IMR-90 (cell line): ENCODE measurements at regions not wholly inside any gene's neighbourhood (a gene's known extent, or its start where the extent isn't known, plus 50 kb on each side); places are given as distances from the start of the nearest gene placed in this dataset.
"Not testable (repeated sequence)": the region's sequence is repeated elsewhere in the genome, so short reads cannot be mapped to it uniquely, and the experiment has no call there.

Experiments used
- ATAC-seq: fragments of 200-7000 bp; cut with Tn5 transposase; 2 replicates; pipeline ENCODE4 v1.9.1; 2020; ENCODE audit warnings: low read depth, mild to moderate bottlenecking, moderate library complexity
- BruUV-seq: library from RNA; stranded (reverse); fragments of 400-500 nt; replicated peaks from 2 replicates; lab custom pipeline; 2021; lab: Mats Ljungman, UMichigan
- CTCF ChIA-PET: fragments of 300-600 bp; formaldehyde crosslinking; extraction: SDS; loops from one replicate; lab custom pipeline; 2021; ENCODE audit warnings: antibody characterized with exemption; lab: Yijun Ruan, JAX
- POLR2A ChIA-PET: fragments of 300-600 bp; sonication (Branson Sonifier 250); formaldehyde crosslinking; loops from one replicate; lab custom pipeline; 2022; ENCODE audit warnings: antibody characterized with exemption; ENCODE audit not compliant: unreplicated experiment; lab: Charles Lee
- DNase-seq: peaks from one replicate; pipeline ENCODE4 v3.0.0; 2013
- H2AFZ ChIP-seq: replicated peaks from 2 replicates; pipeline ENCODE3; 2013; ENCODE audit warnings: low read length, mild to moderate bottlenecking; ENCODE audit not compliant: poor library complexity
- H2AK5ac ChIP-seq: 2 replicates; pipeline ENCODE4 v1.6.1; 2013; ENCODE audit warnings: low read depth, low read length, inconsistent platforms
- H2AK9ac ChIP-seq: replicated peaks from 2 replicates; pipeline ENCODE3; 2013; ENCODE audit warnings: mild to moderate bottlenecking, low read depth, low read length, moderate library complexity; ENCODE audit not compliant: poor library complexity
- H2BK120ac ChIP-seq: 2 replicates; pipeline ENCODE4 v1.6.1; 2013; ENCODE audit warnings: low read depth, low read length, inconsistent platforms
- H2BK15ac ChIP-seq: 3 replicates; pipeline ENCODE4 v1.6.1; 2013; ENCODE audit warnings: low read depth, low read length, inconsistent platforms
- H2BK20ac ChIP-seq: 2 replicates; pipeline ENCODE4 v1.6.1; 2013; ENCODE audit warnings: low read depth, mild to moderate bottlenecking, inconsistent platforms, low read length, moderate library complexity
- H2BK5ac ChIP-seq: 2 replicates; pipeline ENCODE4 v1.6.1; 2013; ENCODE audit warnings: mild to moderate bottlenecking, low read depth, low read length, inconsistent platforms; ENCODE audit not compliant: poor library complexity, severe bottlenecking
- H3K14ac ChIP-seq: replicated peaks from 2 replicates; pipeline ENCODE4 v1.6.1; 2013; ENCODE audit warnings: low read depth, low read length, inconsistent platforms
- H3K18ac ChIP-seq: 2 replicates; pipeline ENCODE4 v1.6.1; 2013; ENCODE audit warnings: low read depth, low read length, control low read depth
- H3K23ac ChIP-seq: 2 replicates; pipeline ENCODE4 v1.6.1; 2013; ENCODE audit warnings: low read depth, low read length, inconsistent platforms
- H3K27ac ChIP-seq: 2 replicates; pipeline ENCODE4 v1.5.1; 2013; ENCODE audit warnings: mild to moderate bottlenecking, control low read depth, low read length; ENCODE audit not compliant: insufficient read depth
- H3K27me3 ChIP-seq: 2 replicates; pipeline ENCODE4 v1.6.1; 2013; ENCODE audit warnings: low read length; ENCODE audit not compliant: control insufficient read depth, insufficient read depth
- H3K36me3 ChIP-seq: 2 replicates; pipeline ENCODE4 v1.6.1; 2013; ENCODE audit warnings: low read length, mixed read lengths; ENCODE audit not compliant: control insufficient read depth, insufficient read depth
- H3K4ac ChIP-seq: 2 replicates; pipeline ENCODE4 v1.6.1; 2013; ENCODE audit warnings: low read depth, low read length, inconsistent platforms
- H3K4me1 ChIP-seq: 2 replicates; pipeline ENCODE4 v1.6.1; 2013; ENCODE audit warnings: low read length, mixed read lengths; ENCODE audit not compliant: control insufficient read depth, insufficient read depth
- H3K4me2 ChIP-seq: 2 replicates; pipeline ENCODE4 v1.6.1; 2013; ENCODE audit warnings: low read depth, mild to moderate bottlenecking, control low read depth, low read length, moderate library complexity
- H3K4me3 ChIP-seq: 2 replicates; pipeline ENCODE4 v1.5.1; 2013; ENCODE audit warnings: low read depth, mild to moderate bottlenecking, control low read depth, low read length, moderate library complexity; ENCODE audit not compliant: insufficient read depth
- H3K56ac ChIP-seq: 2 replicates; pipeline ENCODE4 v1.6.1; 2013; ENCODE audit warnings: low read length, inconsistent platforms; ENCODE audit not compliant: insufficient read depth; ENCODE audit errors: extremely low read depth
- H3K79me1 ChIP-seq, 2 experiments: 2 replicates each; pipeline ENCODE4 v1.6.1; 2013; ENCODE audit warnings: low read length in 2 of 2, inconsistent platforms in 1 of 2, low read depth in 1 of 2
- H3K9ac ChIP-seq: 2 replicates; pipeline ENCODE4 v1.6.1; 2013; ENCODE audit warnings: low read depth, low read length, control low read depth
- H3K9me1 ChIP-seq: 2 replicates; pipeline ENCODE4 v1.6.1; 2013; ENCODE audit warnings: low read length, inconsistent platforms; ENCODE audit not compliant: insufficient read depth
- H3K9me3 ChIP-seq: 2 replicates; pipeline ENCODE4 v1.6.1; 2013; ENCODE audit warnings: low read length; ENCODE audit not compliant: control insufficient read depth, insufficient read depth
- H4K20me1 ChIP-seq: 2 replicates; pipeline ENCODE4 v1.6.1; 2013; ENCODE audit warnings: low read length, inconsistent platforms; ENCODE audit not compliant: insufficient read depth
- H4K5ac ChIP-seq: 2 replicates; pipeline ENCODE4 v1.6.1; 2013; ENCODE audit warnings: mild to moderate bottlenecking, low read depth, low read length, control low read depth
- H4K8ac ChIP-seq, 2 experiments: 2 replicates each; pipeline ENCODE4 v1.6.1; 2013; ENCODE audit warnings: low read depth in 2 of 2, low read length in 2 of 2, control low read depth in 1 of 2, inconsistent platforms in 1 of 2
- H4K91ac ChIP-seq: 2 replicates; pipeline ENCODE4 v1.6.1; 2013; ENCODE audit warnings: low read depth, low read length, inconsistent platforms; ENCODE audit not compliant: insufficient read depth
- CTCF ChIP-seq: conservative IDR thresholded peaks from 2 replicates; pipeline ENCODE4 v1.5.1; 2012; ENCODE audit warnings: mild to moderate bottlenecking, low read depth, low read length, improper control_type of control experiment
- RAD21 ChIP-seq: IDR thresholded peaks from 2 replicates; pipeline ENCODE4 v1.6.1; 2012; ENCODE audit warnings: low read length, improper control_type of control experiment
- WGBS, 2 experiments: methylation state at CpG; one replicate each; pipeline versions ENCODE4 v1.1.5 to v1.1.7; 2013; ENCODE audit warnings: missing lambda C conversion rate in 2 of 2; ENCODE audit not compliant: insufficient read length in 1 of 2; ENCODE audit errors: extremely low coverage in 2 of 2; 5-methylcytosine and 5-hydroxymethylcytosine counted together
- dilution Hi-C: fragments of 300-500 bp; cut with HindIII; formaldehyde crosslinking; loops from one replicate; pipeline ENCODE4 v1.14.3; 2018; ENCODE audit warnings: low sequenced_read_pairs; ENCODE audit not compliant: unreplicated experiment
- in situ Hi-C: fragments of 300-500 bp; cut with MboI; formaldehyde crosslinking; loops from 3 replicates; pipeline ENCODE4 v1.14.3; 2019; ENCODE audit warnings: low sequenced_read_pairs, inconsistent platforms, mixed read lengths
- intact Hi-C: fragments of 100-400 bp; cut with micrococcal nuclease; formaldehyde crosslinking; loops from 2 replicates; pipeline ENCODE4 v1.10.0; 2022

- H4K20me1 ChIP-seq, H3K4ac ChIP-seq, CTCF ChIA-PET, H4K5ac ChIP-seq, H4K8ac ChIP-seq, H3K27ac ChIP-seq, H3K9ac ChIP-seq, H3K4me3 ChIP-seq, H2AK9ac ChIP-seq, H3K18ac ChIP-seq, dilution Hi-C loops, H4K91ac ChIP-seq, H3K9me3 ChIP-seq, H3K27me3 ChIP-seq, H2BK15ac ChIP-seq, intact Hi-C loops, H3K23ac ChIP-seq, in situ Hi-C loops, H2BK120ac ChIP-seq, H2BK20ac ChIP-seq, H3K9me1 ChIP-seq, BruUV-seq, DNase-seq, H3K56ac ChIP-seq, H2AK5ac ChIP-seq, H2AFZ ChIP-seq, H3K14ac ChIP-seq, H3K36me3 ChIP-seq, POLR2A ChIA-PET, ATAC-seq, H3K4me2 ChIP-seq, H3K4me1 ChIP-seq, H2BK5ac ChIP-seq, H3K79me1 ChIP-seq: not testable (repeated sequence)
- no CpG with 5 or more reads among the region's 4 CpGs for WGBS, 2 experiments
- 0 out of 2 replicates have a peak, but pooled peaks have one; percentile 13 for TF ChIP-seq RAD21
- TF ChIP-seq CTCF, result 0 out of 2 replicates have a peak, but pooled peaks have one; percentile 7
These were observed 512.8 kb downstream of the FOXD4L5 start for GRCh38 chr9:64772123-64772736.
